HPDE6-E6E7 (cell line): ENCODE measurements at regions not wholly inside any gene's neighbourhood (a gene's known extent, or its start where the extent isn't known, plus 50 kb on each side); places are given as distances from the start of the nearest gene placed in this dataset.

ENCODE experiments used
- DNase-seq: peaks from one replicate; pipeline ENCODE4 v3.0.0; 2011; ENCODE audit warnings: missing footprints; ENCODE audit errors: extremely low spot score

GRCh38 chr13:99860745-99861144 is 110.8 kb downstream of the ZIC5 start:
- no peak for DNase-seq

GRCh38 chr13:99859178-99860177 is 112.1 kb downstream of the ZIC5 start:
- DNase-seq: no peak

DNA sequence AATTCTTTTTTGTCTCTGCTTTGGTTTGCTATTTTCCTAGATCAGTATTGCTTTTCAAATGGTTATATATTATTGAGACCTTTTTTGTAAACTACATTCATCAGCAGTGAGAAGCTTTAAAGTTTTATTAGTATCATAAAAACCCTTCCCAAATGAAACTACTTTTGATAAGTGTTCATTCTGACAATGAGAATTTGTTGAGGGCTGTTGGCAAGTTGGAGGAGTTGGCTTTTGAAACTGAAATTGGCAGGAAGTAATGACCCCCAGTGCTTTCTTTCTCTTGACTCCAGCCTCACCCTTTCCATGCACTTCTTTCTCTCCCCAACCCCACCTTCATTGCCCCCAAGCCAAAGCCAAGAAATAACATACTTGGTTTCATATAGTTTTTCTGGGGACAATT is 113.8 kb downstream of the ZIC5 start:
- DNase-seq: no peak

DNA sequence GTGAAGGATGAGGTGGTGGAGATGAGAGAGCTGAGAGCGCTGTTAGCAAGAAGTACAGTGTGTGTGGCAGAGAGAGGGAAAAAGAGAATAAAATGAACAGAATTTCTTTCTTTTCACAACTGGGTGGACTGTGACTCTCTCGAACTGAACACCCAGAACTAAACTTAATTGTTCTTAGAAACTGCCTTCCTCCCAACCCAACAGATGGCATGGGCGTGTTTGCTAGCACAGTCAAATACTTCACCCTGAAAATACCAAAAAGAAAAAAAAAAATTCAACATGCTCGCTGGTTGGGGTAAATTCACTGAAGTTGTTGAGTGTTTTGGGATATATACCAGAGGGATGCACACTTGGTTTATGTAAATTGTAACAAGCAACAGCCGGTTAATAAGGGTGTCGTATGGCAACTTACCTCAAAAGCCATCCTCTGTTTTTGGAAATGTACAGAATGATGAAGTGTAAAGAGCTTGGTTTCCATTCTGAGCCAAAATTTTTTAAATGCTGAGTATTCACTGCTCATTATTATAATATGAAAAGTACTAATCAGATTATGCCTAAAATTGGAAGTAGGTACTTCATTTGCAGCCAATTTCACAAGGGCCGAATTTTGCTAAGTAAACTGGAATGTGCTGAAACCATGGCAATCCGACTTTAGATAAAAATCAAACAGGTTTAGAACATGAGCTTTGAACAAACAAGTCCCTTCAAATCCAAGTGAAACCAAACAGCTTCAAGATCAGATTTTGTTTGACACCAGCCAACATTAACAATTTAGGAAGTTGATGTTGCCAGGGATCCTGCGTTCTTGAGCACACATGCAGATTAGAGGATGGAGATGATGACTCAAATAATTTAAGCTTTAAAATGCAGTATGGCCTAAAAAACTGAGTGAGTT is 115.8 kb downstream of the ZIC5 start:
- DNase-seq: no peak

DNA sequence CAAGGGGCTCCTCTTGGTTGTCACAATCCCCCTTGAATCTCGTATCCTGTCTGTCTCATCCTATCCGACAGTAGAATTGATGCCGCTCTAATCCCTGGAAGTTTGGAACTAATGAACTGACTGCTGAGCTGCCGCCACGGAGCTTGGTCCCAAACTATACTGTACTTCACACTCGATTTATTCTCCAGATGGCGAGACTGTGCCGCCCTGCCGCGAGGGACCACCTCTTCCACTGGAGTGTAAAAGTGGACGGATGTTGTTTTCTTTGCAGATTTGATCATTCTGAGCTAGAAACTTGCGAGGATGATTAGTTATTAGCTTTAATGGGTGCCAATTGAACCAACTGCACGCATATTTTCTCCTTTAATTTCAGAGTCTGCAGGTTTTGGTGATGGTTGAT is 117.2 kb downstream of the ZIC5 start:
- DNase-seq: no peak

GRCh38 chr13:99847318-99847750 is 124.2 kb downstream of the ZIC5 start:
- no peak for DNase-seq

GRCh38 chr13:99845161-99845874 is 126.2 kb downstream of the ZIC5 start:
- DNase-seq: no peak

- DNase-seq: no peak
Observed at GRCh38 chr13:99844421-99844820, 127.1 kb downstream of the ZIC5 start.

GRCh38 chr13:99843872-99844271 is 127.7 kb downstream of the ZIC5 start:
- no peak for DNase-seq

- no peak for DNase-seq
Observed at GRCh38 chr13:99842405-99842804, 129.2 kb downstream of the ZIC5 start.

DNA sequence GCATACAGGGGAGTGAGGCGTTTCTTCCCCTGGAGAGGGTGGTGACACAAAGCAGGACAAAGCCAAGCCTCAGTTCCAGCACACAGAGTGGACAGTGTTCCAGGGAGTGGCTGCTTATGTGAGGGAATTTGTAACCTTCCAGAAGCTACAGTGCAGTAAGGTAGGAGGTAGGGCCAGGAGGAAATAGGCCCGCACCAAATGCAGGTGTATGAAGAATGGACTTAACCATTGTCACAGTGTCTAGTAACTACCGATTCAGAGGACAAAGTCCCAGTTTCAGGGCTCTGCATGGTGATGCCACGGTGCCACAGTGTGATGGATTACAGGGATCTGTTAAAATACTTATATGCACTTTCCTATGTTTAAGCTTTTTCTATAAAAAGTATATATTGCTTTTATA is 135.3 kb downstream of the ZIC5 start:
- DNase-seq: no peak

DNA sequence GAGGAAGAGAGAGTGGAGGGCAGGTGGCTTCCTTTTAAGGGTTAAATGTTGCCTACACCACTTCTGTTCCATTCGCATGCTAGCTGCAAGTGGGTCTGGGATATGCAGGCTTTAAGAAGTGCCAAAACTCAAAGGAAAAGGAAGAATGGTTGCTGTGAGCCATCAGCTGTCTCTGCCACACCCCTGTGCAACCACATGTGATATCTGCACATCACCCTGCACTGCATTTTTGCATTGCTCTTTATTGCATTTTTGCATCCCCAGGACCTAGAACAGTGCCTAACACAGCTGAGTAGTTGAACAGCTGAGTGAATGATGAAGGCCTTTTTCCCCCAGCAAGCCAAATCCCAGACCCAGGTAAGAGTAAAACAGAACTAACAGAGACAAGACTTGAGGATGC is 136.1 kb downstream of the ZIC5 start:
- no peak for DNase-seq

GRCh38 chr13:99834246-99834645 is 137.3 kb downstream of the ZIC5 start:
- DNase-seq: no peak

- no peak for DNase-seq
Observed at GRCh38 chr13:99832347-99832746, 139.2 kb downstream of the ZIC5 start.

DNA sequence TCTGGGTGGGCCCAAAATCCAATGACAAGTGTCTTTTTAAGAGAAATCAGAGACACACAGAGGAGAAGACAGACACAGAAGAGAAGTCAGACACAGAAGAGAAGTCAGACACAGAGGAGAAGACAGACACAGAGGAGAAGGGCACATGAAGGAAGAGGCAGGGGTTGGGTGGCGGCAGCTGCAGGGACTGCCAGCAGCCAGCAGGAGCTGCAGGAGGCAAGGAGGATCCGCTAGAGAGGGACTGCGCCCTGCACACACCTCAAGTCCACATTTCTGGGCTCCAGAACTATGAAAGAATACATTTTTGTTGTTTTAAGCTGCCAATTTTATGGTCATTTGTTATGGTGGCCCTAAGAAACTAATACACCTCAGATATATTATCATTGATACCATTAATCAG is 140.6 kb downstream of the ZIC5 start:
- DNase-seq: no peak

DNA sequence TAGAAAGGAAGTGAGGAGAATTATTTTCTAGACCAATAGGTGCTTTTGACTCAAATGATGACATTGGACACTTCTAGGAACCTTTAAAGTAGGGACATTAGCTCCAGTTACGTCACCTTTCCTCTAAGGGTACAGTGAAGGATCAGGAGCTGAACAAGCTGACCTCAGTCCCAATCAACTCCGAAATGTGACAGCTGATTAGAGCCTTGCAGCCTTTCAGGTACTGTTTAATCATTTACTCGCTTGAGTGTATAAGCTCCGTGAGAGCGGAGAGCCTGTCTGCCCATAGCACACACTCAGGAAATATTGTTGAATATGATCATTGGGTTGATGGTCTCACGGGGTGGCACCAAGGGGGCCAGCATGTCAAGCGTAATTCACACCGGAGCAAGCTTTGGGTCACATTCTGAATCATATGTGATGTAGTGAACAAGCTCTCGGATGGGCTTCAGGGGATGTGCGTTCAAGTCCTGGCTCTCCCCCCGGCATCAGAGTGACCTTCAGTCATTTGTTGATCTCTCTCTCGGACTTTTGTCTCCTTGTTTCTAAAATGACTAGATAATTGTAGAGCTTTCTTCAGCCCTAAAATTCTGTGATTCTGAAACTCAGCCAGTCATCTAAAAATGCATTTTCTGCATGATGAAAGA is 141.9 kb downstream of the ZIC5 start:
- DNase-seq: no peak

GRCh38 chr13:99829161-99829560 is 142.4 kb downstream of the ZIC5 start:
- DNase-seq: no peak

GRCh38 chr13:99828735-99829134 is 142.8 kb downstream of the ZIC5 start:
- DNase-seq: no peak

DNA sequence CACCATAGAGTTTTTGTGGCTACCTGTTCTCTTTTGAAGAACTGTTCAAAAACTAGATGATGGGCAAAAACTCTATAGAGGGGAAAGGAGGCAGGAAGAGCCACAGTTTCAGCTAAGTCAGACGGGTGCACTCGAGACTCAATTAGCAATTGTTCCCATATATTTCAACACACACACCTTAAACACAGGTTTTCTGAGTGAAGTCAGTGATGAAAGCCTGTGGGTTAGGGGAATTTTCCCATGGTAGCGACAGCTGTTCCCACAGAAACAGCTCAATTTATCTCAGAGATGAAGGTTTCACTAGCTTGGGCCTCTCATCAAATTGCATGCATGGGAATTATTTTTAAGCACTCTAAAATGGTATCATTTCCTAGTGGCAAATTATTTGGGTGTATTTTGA is 143.4 kb downstream of the ZIC5 start:
- no peak for DNase-seq

DNA sequence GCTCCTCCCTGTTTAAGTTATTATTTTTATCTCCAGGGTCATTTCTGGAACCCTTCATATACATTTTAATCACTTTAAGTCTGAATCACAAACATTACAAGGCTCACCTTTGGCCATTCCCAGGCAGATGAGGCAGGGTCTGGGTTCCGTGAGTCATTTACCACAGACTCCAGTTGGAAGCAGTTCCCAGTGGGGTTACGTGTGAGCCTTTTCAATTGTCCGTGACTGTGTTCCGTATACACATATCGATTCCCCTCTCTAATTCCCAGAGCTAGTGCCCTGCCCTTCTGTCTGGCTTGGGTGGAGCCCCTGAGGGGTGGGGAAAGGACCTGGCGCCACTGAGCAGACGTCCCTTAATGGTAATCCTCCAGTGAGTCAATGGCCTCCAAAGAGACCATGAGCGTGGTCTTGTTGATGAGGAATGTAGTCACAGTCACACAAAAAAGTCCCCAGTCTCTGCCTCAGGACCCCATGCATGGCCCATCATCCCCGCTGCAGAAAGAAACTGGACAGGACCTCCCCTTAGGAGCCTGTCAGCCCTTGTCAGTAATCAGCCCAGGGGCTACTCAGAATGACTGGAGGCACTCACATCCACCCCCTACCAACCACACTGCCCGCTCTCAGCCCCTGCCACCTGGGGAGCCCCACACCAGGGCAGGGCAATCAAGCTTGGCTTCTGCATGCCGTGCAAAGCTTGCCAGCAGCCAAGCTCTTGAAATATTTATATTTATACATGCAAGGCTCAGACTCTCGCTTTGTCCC is 144.4 kb downstream of the ZIC5 start:
- no peak for DNase-seq

- DNase-seq: no peak
Observed at GRCh38 chr13:99823961-99824360, 147.6 kb downstream of the ZIC5 start.
